ENCODE measurements at regions not wholly inside any gene's neighbourhood (a gene's known extent, or its start where the extent isn't known, plus 50 kb on each side); places are given as distances from the start of the nearest gene placed in this dataset.

- no peak for TF ChIP-seq POLR2AphosphoS5 (IDR thresholded peaks at IDR 0.05; ENCODE audit: low read depth)
- TF ChIP-seq, protein P1, sequence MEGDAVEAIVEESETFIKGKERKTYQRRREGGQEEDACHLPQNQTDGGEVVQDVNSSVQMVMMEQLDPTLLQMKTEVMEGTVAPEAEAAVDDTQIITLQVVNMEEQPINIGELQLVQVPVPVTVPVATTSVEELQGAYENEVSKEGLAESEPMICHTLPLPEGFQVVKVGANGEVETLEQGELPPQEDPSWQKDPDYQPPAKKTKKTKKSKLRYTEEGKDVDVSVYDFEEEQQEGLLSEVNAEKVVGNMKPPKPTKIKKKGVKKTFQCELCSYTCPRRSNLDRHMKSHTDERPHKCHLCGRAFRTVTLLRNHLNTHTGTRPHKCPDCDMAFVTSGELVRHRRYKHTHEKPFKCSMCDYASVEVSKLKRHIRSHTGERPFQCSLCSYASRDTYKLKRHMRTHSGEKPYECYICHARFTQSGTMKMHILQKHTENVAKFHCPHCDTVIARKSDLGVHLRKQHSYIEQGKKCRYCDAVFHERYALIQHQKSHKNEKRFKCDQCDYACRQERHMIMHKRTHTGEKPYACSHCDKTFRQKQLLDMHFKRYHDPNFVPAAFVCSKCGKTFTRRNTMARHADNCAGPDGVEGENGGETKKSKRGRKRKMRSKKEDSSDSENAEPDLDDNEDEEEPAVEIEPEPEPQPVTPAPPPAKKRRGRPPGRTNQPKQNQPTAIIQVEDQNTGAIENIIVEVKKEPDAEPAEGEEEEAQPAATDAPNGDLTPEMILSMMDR (IDR thresholded peaks at IDR 0.05; ENCODE audit: insufficient read depth, low read length), result no peak
- no peak for TF ChIP-seq GABPA (IDR thresholded peaks at IDR 0.05; ENCODE audit: low read depth)
Measured at GRCh38 chr6:8321671-8322404, 113.5 kb downstream of the SLC35B3 start.

Measured in HL-60 (cell line).